Stimulated activated CD4-positive, alpha-beta T cell treated with anti-CD3 and anti-CD28 coated beads, TNF-alpha, amount 100 ng/mL, for 48 hours (primary cell): ENCODE measurements at regions not wholly inside any gene's neighbourhood (a gene's known extent, or its start where the extent isn't known, plus 50 kb on each side); places are given as distances from the start of the nearest gene placed in this dataset.
"Not testable (repeated sequence)": the region's sequence is repeated elsewhere in the genome, so short reads cannot be mapped to it uniquely, and the experiment has no call there.

Experiments used
- DNase-seq, 3 donors: peaks; one replicate each; pipeline ENCODE4 v3.0.0-alpha.2; 2020; ENCODE audit warnings: low read depth in 3 of 3

- no peak for DNase-seq
Observed at GRCh38 chr6:144767051-144767450, 481.9 kb downstream of the UTRN start.

GRCh38 chr6:144768551-144769075 lies 483.5 kb downstream of the UTRN start:
- no peak for DNase-seq

DNA sequence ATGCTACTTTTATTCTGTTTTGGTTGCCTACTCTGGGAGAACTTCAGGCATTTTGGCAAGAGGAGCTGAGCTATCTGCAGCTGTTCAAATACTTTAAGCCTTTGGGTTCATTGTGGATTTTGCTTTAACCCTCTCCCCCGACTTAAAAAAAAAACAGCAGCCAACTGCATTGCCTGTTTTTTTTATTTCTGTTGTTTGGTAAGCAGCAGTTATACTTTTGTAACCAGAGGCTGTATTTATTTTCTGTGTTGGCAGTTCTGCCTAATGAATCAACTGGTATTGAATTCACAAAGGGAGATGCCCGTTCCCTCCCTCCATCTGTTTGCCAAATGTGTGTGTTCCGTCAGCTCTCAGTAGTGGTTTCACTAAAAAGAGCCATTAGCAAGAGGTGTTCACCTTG lies 484.0 kb downstream of the UTRN start:
- DNase-seq: no peak

GRCh38 chr6:144776031-144776819 lies 491.1 kb downstream of the UTRN start:
- DNase-seq: no peak

- DNase-seq: no peak
Observed at GRCh38 chr6:144777249-144777648, 492.1 kb downstream of the UTRN start.

DNA sequence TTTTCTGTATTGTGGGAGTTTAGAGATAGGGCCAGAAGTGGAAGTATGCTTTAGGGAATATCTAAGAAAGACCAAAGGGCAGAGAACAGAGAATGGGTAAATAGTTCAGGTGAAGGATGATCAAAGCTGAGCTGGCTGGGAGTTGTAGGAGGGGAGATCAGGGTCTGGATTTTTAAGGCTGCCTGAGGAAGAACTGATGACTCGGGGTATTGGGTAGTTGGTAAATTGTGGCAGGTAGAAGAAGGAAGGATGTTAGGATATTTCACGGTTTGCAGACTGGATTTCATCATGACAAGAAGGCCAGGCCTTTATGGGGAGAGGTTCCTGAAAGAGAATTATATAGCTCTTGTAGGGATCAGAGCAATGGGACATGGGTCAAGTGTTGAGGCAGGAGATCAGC lies 492.9 kb downstream of the UTRN start:
- no peak for DNase-seq

GRCh38 chr6:144778773-144779492 lies 493.8 kb downstream of the UTRN start:
- DNase-seq: no peak

GRCh38 chr6:144781836-144782235 lies 496.7 kb downstream of the UTRN start:
- DNase-seq: no peak

DNA sequence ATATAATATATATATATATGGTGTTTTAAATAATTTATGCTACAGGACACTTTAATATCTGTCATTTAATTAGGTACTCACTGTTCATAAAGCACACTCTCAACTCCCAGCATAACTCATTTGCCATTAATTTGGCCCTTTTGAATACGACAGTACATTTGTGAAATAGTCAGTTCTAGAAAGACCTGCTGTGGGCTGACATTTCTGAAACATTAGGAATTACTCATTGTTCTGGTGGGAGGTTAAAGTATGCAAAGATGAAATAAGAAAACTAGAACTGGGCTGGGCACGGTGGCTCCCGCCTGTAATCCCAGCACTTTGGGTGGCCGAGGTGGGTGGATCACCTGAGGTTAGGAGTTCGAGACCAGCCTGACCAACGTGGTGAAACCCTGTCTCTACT lies 497.5 kb downstream of the UTRN start:
- no peak for DNase-seq

GRCh38 chr6:144785056-144785455 lies 499.9 kb downstream of the UTRN start:
- DNase-seq: no peak

DNA sequence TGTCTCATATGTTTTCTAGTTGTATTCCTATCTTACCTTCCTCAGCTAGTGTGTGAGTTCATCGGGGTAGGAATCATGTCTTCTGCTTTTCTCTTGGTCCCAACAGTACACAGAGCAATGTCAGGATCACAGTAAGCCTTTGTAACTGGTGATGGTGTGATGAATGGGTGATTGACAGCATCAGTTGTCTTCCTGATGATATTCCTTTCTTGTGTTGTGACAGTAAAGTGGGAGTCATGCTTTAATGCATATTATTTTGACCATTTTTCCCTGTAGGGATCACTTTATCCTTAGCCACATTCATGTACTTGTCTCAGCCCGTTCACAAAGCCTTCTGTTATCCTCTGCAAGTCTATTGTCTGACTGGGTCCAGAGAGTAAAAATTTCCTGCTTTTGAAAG lies 501.7 kb downstream of the UTRN start:
- DNase-seq: no peak

DNA sequence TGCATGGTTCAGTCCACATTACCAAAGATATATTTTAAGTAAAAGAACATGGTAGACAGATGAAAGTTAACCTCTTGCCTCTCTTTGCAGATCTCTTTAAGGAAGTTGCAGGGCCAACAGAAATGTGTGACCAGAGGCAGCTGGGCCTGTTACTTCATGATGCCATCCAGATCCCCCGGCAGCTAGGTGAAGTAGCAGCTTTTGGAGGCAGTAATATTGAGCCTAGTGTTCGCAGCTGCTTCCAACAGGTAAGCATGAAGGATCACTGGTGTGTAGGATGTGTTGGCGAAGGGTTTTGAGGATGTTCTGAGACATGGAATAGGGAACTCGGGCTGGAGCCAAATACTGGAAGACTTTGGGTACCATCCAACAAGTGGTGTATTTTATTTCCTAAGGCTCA lies 508.6 kb downstream of the UTRN start:
- DNase-seq: no peak

- not testable (repeated sequence) for DNase-seq
Observed at GRCh38 chr6:144795022-144795421, 509.9 kb downstream of the UTRN start.

- no peak for DNase-seq
Observed at GRCh38 chr6:144796070-144796469, 510.9 kb downstream of the UTRN start.

- DNase-seq: no peak
Observed at GRCh38 chr6:144797881-144798589, 512.9 kb downstream of the UTRN start.

GRCh38 chr6:144804246-144804790 lies 519.2 kb downstream of the UTRN start:
- no peak for DNase-seq

GRCh38 chr6:144805049-144805448 lies 519.9 kb downstream of the UTRN start:
- DNase-seq: no peak

- no peak for DNase-seq
Observed at GRCh38 chr6:144806222-144806621, 521.1 kb downstream of the UTRN start.

DNA sequence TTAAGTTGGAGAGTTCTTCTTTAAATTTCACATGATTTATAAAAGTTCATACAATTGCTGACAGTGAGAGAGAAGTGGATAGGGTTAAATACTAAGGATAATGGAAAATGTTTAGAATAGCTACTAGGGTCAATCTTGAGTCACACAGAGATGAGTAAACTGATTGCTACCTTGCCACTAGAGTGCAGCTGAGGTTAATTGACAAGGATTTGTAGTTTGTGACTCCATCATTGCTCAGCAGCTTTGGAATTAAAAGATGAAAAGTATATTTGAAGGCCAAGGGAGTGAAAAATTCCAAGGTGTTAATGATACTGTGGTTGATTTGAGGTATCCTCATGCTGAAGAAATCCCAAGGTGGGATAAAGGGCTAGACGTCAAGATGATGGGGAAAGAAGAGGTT lies 524.0 kb downstream of the UTRN start:
- no peak for DNase-seq

DNA sequence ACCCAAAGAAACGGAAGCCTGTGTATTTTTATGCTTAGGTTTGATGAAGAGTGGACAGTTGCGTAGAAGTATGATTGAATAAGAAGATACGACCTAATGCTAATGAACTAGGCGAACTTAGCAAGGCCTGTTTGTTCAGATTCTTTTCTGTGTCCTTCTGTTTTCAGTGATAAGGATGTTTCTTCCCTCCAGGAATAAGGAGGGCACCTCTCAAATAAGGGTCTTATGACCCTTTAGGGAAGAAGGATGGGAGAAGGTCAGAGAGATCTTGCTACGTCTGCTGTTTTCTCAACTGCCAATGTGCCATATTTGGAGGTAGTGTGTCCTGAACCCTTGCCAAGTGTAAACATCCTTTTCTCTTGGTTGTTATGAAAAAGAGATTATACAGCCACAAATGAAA lies 524.8 kb downstream of the UTRN start:
- DNase-seq: no peak

DNA sequence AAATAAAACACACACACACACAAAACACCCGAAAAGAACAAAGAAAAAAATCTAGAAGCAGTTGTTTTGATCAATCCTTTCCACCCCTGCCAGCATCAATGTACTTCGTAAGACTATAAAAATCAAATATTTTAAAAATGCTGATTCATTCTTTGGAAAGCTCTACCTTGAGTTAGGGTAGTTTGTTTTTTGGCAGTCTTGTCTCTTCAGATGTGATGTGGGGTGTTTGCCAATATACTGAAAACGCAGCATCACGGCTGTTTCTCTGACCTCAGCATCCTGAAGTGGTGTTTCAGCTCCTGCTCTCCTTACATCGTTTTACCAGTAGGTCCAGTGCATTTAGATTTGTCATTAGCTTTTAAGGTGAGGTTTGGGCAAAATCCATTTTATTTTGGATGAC lies 526.0 kb downstream of the UTRN start:
- no peak for DNase-seq

- DNase-seq: no peak
Observed at GRCh38 chr6:144816936-144817335, 531.8 kb downstream of the UTRN start.
